CD14-positive monocyte (primary cell): ENCODE measurements at regions not wholly inside any gene's neighbourhood (a gene's known extent, or its start where the extent isn't known, plus 50 kb on each side); places are given as distances from the start of the nearest gene placed in this dataset.
"Not testable (repeated sequence)": the region's sequence is repeated elsewhere in the genome, so short reads cannot be mapped to it uniquely, and the experiment has no call there.

Experiments used
- DNase-seq, 3 donors: peaks; one replicate each; pipeline ENCODE4 v3.0.0-alpha.2; 2011 to 2022
- H2AFZ ChIP-seq: 2 replicates; pipeline ENCODE4 v1.6.0; 2012; ENCODE audit warnings: mild to moderate bottlenecking, low read depth, low read length, inconsistent platforms; ENCODE audit not compliant: insufficient read depth, poor library complexity, severe bottlenecking
- H3K27ac ChIP-seq, 2 donors: 1 replicate in 1 of 2; 2 replicates in 1 of 2; pipeline ENCODE4 v1.5.1; 2012 to 2013; ENCODE audit warnings: low read length in 2 of 2, control low read depth in 1 of 2, inconsistent platforms in 1 of 2, low read depth in 1 of 2, mild to moderate bottlenecking in 1 of 2
- H3K27me3 ChIP-seq, 2 donors: one replicate each; pipeline versions ENCODE4 v1.6.0 to v1.6.1; 2011 to 2013; ENCODE audit warnings: low read length in 2 of 2; ENCODE audit not compliant: control insufficient read depth in 2 of 2, insufficient read depth in 2 of 2
- H3K36me3 ChIP-seq, 2 donors: replicated peaks in 1 of 2; 1 replicate in 1 of 2; 2 replicates in 1 of 2; pipeline versions ENCODE4 v1.5.1 to v1.6.1; 2012 to 2013; ENCODE audit warnings: low read length in 2 of 2, control low read depth in 1 of 2, inconsistent platforms in 1 of 2, mild to moderate bottlenecking in 1 of 2; ENCODE audit not compliant: insufficient read depth in 2 of 2, control insufficient read depth in 1 of 2
- H3K4me1 ChIP-seq, 2 donors: 1 replicate in 1 of 2; 2 replicates in 1 of 2; pipeline versions ENCODE4 v1.5.1 to v1.6.1; 2012 to 2013; ENCODE audit warnings: low read length in 2 of 2, control low read depth in 1 of 2, inconsistent platforms in 1 of 2, mild to moderate bottlenecking in 1 of 2, moderate library complexity in 1 of 2; ENCODE audit not compliant: insufficient read depth in 2 of 2, control insufficient read depth in 1 of 2
- H3K4me2 ChIP-seq: replicated peaks from 2 replicates; pipeline ENCODE3; 2012; ENCODE audit warnings: low read length, moderate library complexity, mild to moderate bottlenecking; ENCODE audit not compliant: poor library complexity, severe bottlenecking; ENCODE audit errors: extremely low read depth
- H3K4me3 ChIP-seq, 3 experiments: fragments of 200-600 bp in 1 of 3; sonication (generic) in 1 of 3; replicated peaks in 1 of 3; 1 replicate in 2 of 3; 2 replicates in 1 of 3; pipeline ENCODE4 v1.5.1; 2011 to 2013; ENCODE audit warnings: low read length in 3 of 3, mild to moderate bottlenecking in 3 of 3, control low read depth in 2 of 3, low read depth in 2 of 3, inconsistent platforms in 1 of 3, moderate library complexity in 1 of 3
- H3K79me2 ChIP-seq: 2 replicates; pipeline ENCODE4 v1.6.0; 2012; ENCODE audit warnings: mild to moderate bottlenecking, control low read depth, inconsistent platforms, low read length, moderate library complexity; ENCODE audit not compliant: insufficient read depth
- H3K9ac ChIP-seq: 2 replicates; pipeline ENCODE4 v1.6.0; 2017; ENCODE audit warnings: low read length, mild to moderate bottlenecking; ENCODE audit not compliant: insufficient read depth, poor library complexity, severe bottlenecking
- H3K9me3 ChIP-seq, 2 donors: replicated peaks in 1 of 2; 1 replicate in 1 of 2; 2 replicates in 1 of 2; pipeline versions ENCODE4 v1.5.1 to v1.6.1; 2012 to 2013; ENCODE audit warnings: low read length in 2 of 2, control low read depth in 1 of 2; ENCODE audit not compliant: control insufficient read depth in 1 of 2, insufficient read depth in 1 of 2
- H4K20me1 ChIP-seq: 2 replicates; pipeline ENCODE4 v1.6.0; 2012; ENCODE audit warnings: mild to moderate bottlenecking, low read length, control low read depth, moderate library complexity; ENCODE audit not compliant: insufficient read depth
- H3K27ac Mint-ChIP-seq, 7 donors: one replicate each; pipeline ENCODE4 v1.8.0; 2020; ENCODE audit warnings: mild to moderate bottlenecking in 7 of 7, mixed read lengths in 7 of 7, moderate library complexity in 6 of 7, inconsistent platforms in 2 of 7
- H3K27me3 Mint-ChIP-seq, 3 donors: one replicate each; pipeline ENCODE4 v1.8.0; 2021 to 2022; ENCODE audit warnings: low read depth in 3 of 3, mild to moderate bottlenecking in 3 of 3, mixed read lengths in 3 of 3, moderate library complexity in 3 of 3, inconsistent platforms in 1 of 3
- H3K36me3 Mint-ChIP-seq, 2 donors: one replicate each; pipeline ENCODE4 v1.8.0; 2020; ENCODE audit warnings: mixed read lengths in 2 of 2, inconsistent platforms in 1 of 2, mild to moderate bottlenecking in 1 of 2
- H3K4me1 Mint-ChIP-seq: one replicate; pipeline ENCODE4 v1.8.0; 2020; ENCODE audit warnings: mild to moderate bottlenecking, mixed read lengths
- H3K4me3 Mint-ChIP-seq, 2 donors: one replicate each; pipeline ENCODE4 v1.8.0; 2020; ENCODE audit warnings: mild to moderate bottlenecking in 2 of 2, mixed read lengths in 2 of 2, moderate library complexity in 1 of 2
- H3K9me3 Mint-ChIP-seq, 7 donors: one replicate each; pipeline ENCODE4 v1.8.0; 2020 to 2022; ENCODE audit warnings: mixed read lengths in 7 of 7, mild to moderate bottlenecking in 6 of 7, moderate library complexity in 6 of 7, inconsistent platforms in 2 of 7
- CTCF ChIP-seq: fragments of 200-600 bp; IDR thresholded peaks from one replicate; pipeline ENCODE4 v1.8.0; 2022; ENCODE audit warnings: antibody characterized with exemption, mild to moderate bottlenecking
- WGBS: methylation state at CpG from one replicate; pipeline ENCODE4 v1.1.5; 2013; ENCODE audit warnings: missing lambda C conversion rate; ENCODE audit not compliant: insufficient coverage; 5-methylcytosine and 5-hydroxymethylcytosine counted together
- intact Hi-C, 2 donors: fragments of 100-400 bp; cut with micrococcal nuclease; formaldehyde crosslinking; loops; one replicate each; pipeline versions ENCODE4 v1.15.0 to v1.15.1; 2023

DNA sequence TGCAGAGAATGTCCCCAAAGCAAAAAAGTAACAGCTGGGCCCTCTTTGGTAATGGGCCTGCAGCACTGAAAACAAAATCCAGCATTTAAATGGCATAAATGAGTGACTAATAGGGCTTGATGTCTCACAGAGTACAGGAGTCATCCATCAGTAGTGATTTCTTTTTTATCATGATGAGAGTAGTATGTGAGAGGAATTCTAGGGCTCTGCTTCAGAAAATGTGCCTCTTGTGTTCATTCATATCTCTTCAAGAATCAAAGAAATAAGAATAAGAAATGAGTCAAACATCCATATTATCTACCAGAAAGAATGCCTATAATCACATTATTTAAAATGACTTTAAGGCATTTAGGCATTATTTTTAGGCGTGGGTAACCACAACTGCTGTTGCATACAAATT lies 792.9 kb upstream of the HTR2C start:
- Histone ChIP-seq H4K20me1 (no peaks in the 10 kb centered on the region), H3K4me3 (no peak overlapping the region), H3K9me3 (no peaks in the 10 kb centered on the region), H3K36me3 (no peaks in the 10 kb centered on the region), H3K79me2 (no peaks in the 10 kb centered on the region), H3K9ac (no peak overlapping the region), H3K4me1 (no peaks in the 10 kb centered on the region), H3K4me2 (no peak overlapping the region), H3K27me3 (no peaks in the 10 kb centered on the region), H2AFZ (no peak overlapping the region), H3K27ac (no peak overlapping the region)
- DNase-seq = no peak
- WGBS = no CpG with 5 or more reads among the region's 1 CpG
- H3K27me3 Mint-ChIP-seq = peaks cover under 1 to 5% (median 2%) of the 10 kb centered on the region in 3 donors
- intact Hi-C loops = no loop called here
- no peaks in the 10 kb centered on the region for H3K36me3 Mint-ChIP-seq
- peaks cover 0 to 3% (median 0%) of the 10 kb centered on the region in 7 donors for H3K9me3 Mint-ChIP-seq
- no peak for TF ChIP-seq CTCF
- no peak overlapping the region for H3K4me3 Mint-ChIP-seq
- no peak overlapping the region for H3K27ac Mint-ChIP-seq
- H3K4me1 Mint-ChIP-seq = no peaks in the 10 kb centered on the region

DNA sequence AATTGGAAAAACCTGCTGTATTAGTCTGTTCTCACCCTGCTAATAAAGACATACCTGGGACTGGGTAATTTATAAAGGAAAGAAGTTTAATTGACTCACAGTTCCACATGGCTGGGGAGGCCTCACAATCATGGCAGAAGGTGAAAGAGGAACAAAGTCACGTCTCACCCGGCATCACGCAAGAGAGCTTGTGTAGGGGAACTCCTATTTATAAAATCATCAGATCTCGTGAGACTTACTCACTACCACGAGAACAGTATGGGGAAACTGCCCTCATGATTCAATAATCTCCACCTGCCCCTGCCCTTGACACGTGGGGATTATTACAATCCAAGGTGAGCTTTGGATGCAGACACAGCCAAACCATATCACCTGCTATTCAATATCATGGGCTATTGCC lies 799.1 kb upstream of the HTR2C start:
- H3K36me3 Mint-ChIP-seq, H3K27ac Mint-ChIP-seq: not testable (repeated sequence)

More for the DNA sequence above, 799.1 kb upstream of the HTR2C start:
- H3K27ac ChIP-seq, H3K4me3 ChIP-seq, H3K27me3 Mint-ChIP-seq, H2AFZ ChIP-seq, H3K36me3 ChIP-seq, H3K9me3 Mint-ChIP-seq, H3K9ac ChIP-seq, H3K4me1 ChIP-seq, H3K4me3 Mint-ChIP-seq, H3K4me2 ChIP-seq, intact Hi-C loops, H3K79me2 ChIP-seq, H3K27me3 ChIP-seq, H4K20me1 ChIP-seq, H3K9me3 ChIP-seq, H3K4me1 Mint-ChIP-seq: not testable (repeated sequence)
- no CpG with 5 or more reads among the region's 6 CpGs for WGBS
- DNase-seq = peak in 1 of 3 donors; percentile 11
